Gastroesophageal sphincter (tissue), 3 donors: ENCODE measurements at regions not wholly inside any gene's neighbourhood (a gene's known extent, or its start where the extent isn't known, plus 50 kb on each side); places are given as distances from the start of the nearest gene placed in this dataset.

ENCODE experiments used
- POLR2A ChIP-seq, 2 donors: fragments of 450-650 bp; IDR thresholded peaks; one replicate each; pipeline ENCODE4 v1.6.1; 2017; ENCODE audit warnings: antibody characterized with exemption in 2 of 2, mild to moderate bottlenecking in 2 of 2, moderate library complexity in 1 of 2
- POLR2AphosphoS5 ChIP-seq: sonication (generic); formaldehyde crosslinking; IDR thresholded peaks from one replicate; pipeline ENCODE4 v1.6.1; 2017; ENCODE audit warnings: antibody characterized with exemption
- TF ChIP-seq, protein P1 (sequence below), 4 experiments: fragments of 200-600 bp in 2 of 4; fragments of 450-650 bp in 2 of 4; sonication (generic) in 1 of 4; IDR thresholded peaks; one replicate each; pipeline ENCODE4 v1.5.1; 2017 to 2019; ENCODE audit warnings: antibody characterized with exemption in 4 of 4, mild to moderate bottlenecking in 2 of 4, moderate library complexity in 2 of 4

GRCh38 chr4:138612428-138612827, 370.3 kb upstream of the SLC7A11 start:
- TF ChIP-seq, protein P1, sequence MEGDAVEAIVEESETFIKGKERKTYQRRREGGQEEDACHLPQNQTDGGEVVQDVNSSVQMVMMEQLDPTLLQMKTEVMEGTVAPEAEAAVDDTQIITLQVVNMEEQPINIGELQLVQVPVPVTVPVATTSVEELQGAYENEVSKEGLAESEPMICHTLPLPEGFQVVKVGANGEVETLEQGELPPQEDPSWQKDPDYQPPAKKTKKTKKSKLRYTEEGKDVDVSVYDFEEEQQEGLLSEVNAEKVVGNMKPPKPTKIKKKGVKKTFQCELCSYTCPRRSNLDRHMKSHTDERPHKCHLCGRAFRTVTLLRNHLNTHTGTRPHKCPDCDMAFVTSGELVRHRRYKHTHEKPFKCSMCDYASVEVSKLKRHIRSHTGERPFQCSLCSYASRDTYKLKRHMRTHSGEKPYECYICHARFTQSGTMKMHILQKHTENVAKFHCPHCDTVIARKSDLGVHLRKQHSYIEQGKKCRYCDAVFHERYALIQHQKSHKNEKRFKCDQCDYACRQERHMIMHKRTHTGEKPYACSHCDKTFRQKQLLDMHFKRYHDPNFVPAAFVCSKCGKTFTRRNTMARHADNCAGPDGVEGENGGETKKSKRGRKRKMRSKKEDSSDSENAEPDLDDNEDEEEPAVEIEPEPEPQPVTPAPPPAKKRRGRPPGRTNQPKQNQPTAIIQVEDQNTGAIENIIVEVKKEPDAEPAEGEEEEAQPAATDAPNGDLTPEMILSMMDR (IDR thresholded peaks at IDR 0.05) = no peak
- TF ChIP-seq POLR2AphosphoS5 (no peak), POLR2A (IDR thresholded peaks at IDR 0.05) (no peak)
